Transverse colon (tissue), 4 donors: ENCODE measurements at regions not wholly inside any gene's neighbourhood (a gene's known extent, or its start where the extent isn't known, plus 50 kb on each side); places are given as distances from the start of the nearest gene placed in this dataset.

ENCODE experiments used
- DNase-seq: peaks from one replicate; pipeline ENCODE4 v3.0.0-alpha.2; 2019
- H3K27ac ChIP-seq, 4 donors: fragments of 200-600 bp; sonication (generic); 2 replicates each; pipeline ENCODE4 v1.5.1; 2016 to 2018; ENCODE audit warnings: inconsistent platforms in 4 of 4
- H3K27me3 ChIP-seq: fragments of 200-600 bp; sonication (generic); 2 replicates; pipeline ENCODE4 v1.5.1; 2017; ENCODE audit warnings: inconsistent platforms
- H3K36me3 ChIP-seq, 4 donors: fragments of 200-600 bp; sonication (generic); 2 replicates each; pipeline ENCODE4 v1.5.1; 2017 to 2019; ENCODE audit warnings: inconsistent platforms in 4 of 4
- H3K4me1 ChIP-seq, 4 donors: fragments of 200-600 bp; sonication (generic); 2 replicates each; pipeline ENCODE4 v1.5.1; 2017 to 2020; ENCODE audit warnings: inconsistent platforms in 4 of 4
- H3K4me3 ChIP-seq, 4 donors: fragments of 200-600 bp; sonication (generic); 1 replicate in 1 of 4; 2 replicates in 3 of 4; pipeline versions ENCODE4 v1.5.1 to v1.6.1; 2017 to 2019; ENCODE audit warnings: inconsistent platforms in 4 of 4
- H3K9me3 ChIP-seq, 2 donors: fragments of 200-600 bp; sonication (generic); 2 replicates each; pipeline ENCODE4 v1.5.1; 2017 to 2019; ENCODE audit warnings: inconsistent platforms in 2 of 2
- EP300 ChIP-seq: sonication (generic); formaldehyde crosslinking; IDR thresholded peaks from one replicate; pipeline ENCODE4 v1.6.1; 2017; ENCODE audit warnings: antibody characterized with exemption, low read depth
- POLR2A ChIP-seq: fragments of 450-650 bp; IDR thresholded peaks from one replicate; pipeline ENCODE4 v1.6.1; 2016; ENCODE audit warnings: antibody characterized with exemption, mild to moderate bottlenecking, moderate library complexity
- POLR2AphosphoS5 ChIP-seq, 3 donors: sonication (generic); formaldehyde crosslinking; IDR thresholded peaks; one replicate each; pipeline ENCODE4 v1.6.1; 2016; ENCODE audit warnings: antibody characterized with exemption in 3 of 3
- WGBS, 2 donors: methylation state at CpG; one replicate each; pipeline ENCODE4 v1.1.5; 2018; ENCODE audit warnings: low coverage in 1 of 2; 5-methylcytosine and 5-hydroxymethylcytosine counted together
- in situ Hi-C, 4 donors: fragments of 200-750 bp; cut with MboI; loops; one replicate each; pipeline versions ENCODE4 v1.15.0 to v1.15.1; 2017; ENCODE audit warnings: low sequenced_read_pairs in 3 of 4, low pct_ligation_motif_present in 1 of 4, low pct_unique_long_range_greater_than_20kb in 1 of 4
- intact Hi-C: fragments of 100-400 bp; cut with DNase I; formaldehyde crosslinking; loops from one replicate; pipeline ENCODE4 v1.15.1; 2023; ENCODE audit warnings: low total_unique reads
- TF ChIP-seq, protein P1 (sequence below), 5 experiments: fragments of 200-600 bp in 3 of 5; fragments of 450-650 bp in 2 of 5; sonication (generic) in 3 of 5; IDR thresholded peaks; 1 replicate in 2 of 5; 2 replicates in 3 of 5; pipeline ENCODE4 v1.5.1; 2016 to 2017; ENCODE audit warnings: antibody characterized with exemption in 5 of 5, inconsistent platforms in 3 of 5, mild to moderate bottlenecking in 2 of 5, moderate library complexity in 1 of 5

DNA sequence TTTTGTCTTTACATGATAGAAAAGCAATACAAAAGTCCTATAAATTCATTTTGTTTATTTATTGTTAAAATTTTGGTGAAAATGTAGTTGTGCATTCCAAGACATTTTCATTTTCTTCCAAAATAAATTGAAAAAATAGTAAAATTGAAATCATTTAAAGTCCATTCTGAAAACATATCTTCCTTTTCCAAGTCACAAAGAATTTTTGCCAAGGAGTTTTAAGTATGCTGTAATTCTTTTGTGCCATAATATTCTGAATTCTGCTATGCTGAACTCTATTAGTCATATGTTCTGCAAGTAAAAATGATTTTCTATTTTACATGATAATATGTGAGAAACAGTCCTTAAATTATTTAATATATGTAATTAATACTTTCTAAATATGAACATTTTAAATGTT is 879.6 kb upstream of the SLC10A2 start:
- intact Hi-C loops: no loop called here
- H3K9me3 ChIP-seq: no peaks in the 10 kb centered on the region
- no peaks in the 10 kb centered on the region for H3K27me3 ChIP-seq
- no peak overlapping the region for H3K27ac ChIP-seq
- TF ChIP-seq EP300 (no peak), POLR2A (no peak), POLR2AphosphoS5 (IDR thresholded peaks at IDR 0.05) (no peak)
- TF ChIP-seq, protein P1, sequence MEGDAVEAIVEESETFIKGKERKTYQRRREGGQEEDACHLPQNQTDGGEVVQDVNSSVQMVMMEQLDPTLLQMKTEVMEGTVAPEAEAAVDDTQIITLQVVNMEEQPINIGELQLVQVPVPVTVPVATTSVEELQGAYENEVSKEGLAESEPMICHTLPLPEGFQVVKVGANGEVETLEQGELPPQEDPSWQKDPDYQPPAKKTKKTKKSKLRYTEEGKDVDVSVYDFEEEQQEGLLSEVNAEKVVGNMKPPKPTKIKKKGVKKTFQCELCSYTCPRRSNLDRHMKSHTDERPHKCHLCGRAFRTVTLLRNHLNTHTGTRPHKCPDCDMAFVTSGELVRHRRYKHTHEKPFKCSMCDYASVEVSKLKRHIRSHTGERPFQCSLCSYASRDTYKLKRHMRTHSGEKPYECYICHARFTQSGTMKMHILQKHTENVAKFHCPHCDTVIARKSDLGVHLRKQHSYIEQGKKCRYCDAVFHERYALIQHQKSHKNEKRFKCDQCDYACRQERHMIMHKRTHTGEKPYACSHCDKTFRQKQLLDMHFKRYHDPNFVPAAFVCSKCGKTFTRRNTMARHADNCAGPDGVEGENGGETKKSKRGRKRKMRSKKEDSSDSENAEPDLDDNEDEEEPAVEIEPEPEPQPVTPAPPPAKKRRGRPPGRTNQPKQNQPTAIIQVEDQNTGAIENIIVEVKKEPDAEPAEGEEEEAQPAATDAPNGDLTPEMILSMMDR (IDR thresholded peaks at IDR 0.05): no peak
- in situ Hi-C loops: no loop called here
- DNase-seq: no peak
- no peak overlapping the region for H3K4me3 ChIP-seq
- H3K4me1 ChIP-seq: no peaks in the 10 kb centered on the region
- no peaks in the 10 kb centered on the region for H3K36me3 ChIP-seq

DNA sequence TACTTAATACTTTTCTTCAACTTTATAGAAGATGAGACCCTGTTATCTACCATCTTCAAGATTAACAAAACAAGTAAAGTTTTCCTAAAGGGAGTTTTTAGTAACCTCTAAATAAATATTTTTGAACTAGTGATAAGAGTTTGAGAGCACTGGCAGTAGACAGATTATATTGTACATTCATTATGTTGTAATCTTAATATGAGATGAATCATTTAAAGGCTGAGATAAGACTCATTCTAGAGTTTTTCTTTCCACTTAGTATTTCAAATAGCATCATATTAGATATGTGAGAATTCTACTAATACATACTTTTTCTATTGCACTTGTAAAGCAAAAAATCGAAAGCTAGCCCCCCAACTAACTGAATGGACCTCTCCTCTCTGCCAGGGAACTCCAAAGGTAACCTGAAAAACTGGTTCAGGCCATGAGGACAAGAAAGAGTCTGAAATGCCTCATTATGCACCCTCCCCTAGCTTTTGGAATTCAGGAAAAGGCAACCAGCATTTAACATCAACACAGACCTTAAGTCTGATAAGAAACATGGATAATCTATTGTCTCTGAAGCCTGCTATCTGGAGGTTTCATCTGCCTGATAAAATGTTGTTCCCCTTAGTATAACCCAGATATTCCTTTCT is 875.4 kb upstream of the SLC10A2 start:
- TF ChIP-seq EP300 (no peak), POLR2AphosphoS5 (IDR thresholded peaks at IDR 0.05) (no peak), POLR2A (no peak)
- TF ChIP-seq, protein P1 (IDR thresholded peaks at IDR 0.05): no peak
- Histone ChIP-seq H3K4me1 (no peaks in the 10 kb centered on the region), H3K36me3 (no peaks in the 10 kb centered on the region), H3K27me3 (no peaks in the 10 kb centered on the region), H3K9me3 (no peaks in the 10 kb centered on the region), H3K4me3 (no peak overlapping the region), H3K27ac (no peak overlapping the region)
- 38 to 41% methylated on average over 1 of the region's 1 CpG for whole genome bisulfite sequencing, 2 donors
- no peak for DNase-seq
- in situ Hi-C loops: no loop called here
- intact Hi-C loops: no loop called here

DNA sequence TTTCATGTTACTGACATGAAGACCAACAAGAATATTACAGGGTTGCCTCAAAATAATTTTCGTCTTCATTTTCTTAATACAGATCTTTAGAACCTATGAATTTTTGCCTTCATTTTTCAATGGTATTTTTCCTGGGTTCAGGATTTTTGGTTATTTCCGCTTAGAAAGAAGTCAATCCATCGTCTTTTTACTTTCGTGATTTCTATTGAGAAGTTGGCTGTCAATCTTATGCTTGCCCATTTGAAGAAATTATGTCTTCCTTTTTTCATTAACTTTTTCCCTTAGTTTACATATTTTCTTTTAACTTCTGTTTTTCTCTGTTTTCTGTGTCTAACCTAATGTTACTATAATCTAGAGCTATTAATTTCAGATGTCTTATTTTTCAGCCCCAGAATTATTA is 868.9 kb upstream of the SLC10A2 start:
- no peak overlapping the region for H3K27ac ChIP-seq
- no peaks in the 10 kb centered on the region for H3K36me3 ChIP-seq
- DNase-seq: no peak
- WGBS, 2 donors: 77 to 92% methylated on average over 4 of the region's 4 CpGs
- intact Hi-C loops: no loop called here
- no peaks in the 10 kb centered on the region for H3K4me1 ChIP-seq
- H3K4me3 ChIP-seq: no peak overlapping the region
- in situ Hi-C loops: no loop called here
- TF ChIP-seq POLR2A: no peak
- TF ChIP-seq, protein P1 (IDR thresholded peaks at IDR 0.05): no peak
- no peak for TF ChIP-seq EP300
- TF ChIP-seq POLR2AphosphoS5 (IDR thresholded peaks at IDR 0.05): no peak
- H3K27me3 ChIP-seq: no peaks in the 10 kb centered on the region
- H3K9me3 ChIP-seq: no peaks in the 10 kb centered on the region

DNA sequence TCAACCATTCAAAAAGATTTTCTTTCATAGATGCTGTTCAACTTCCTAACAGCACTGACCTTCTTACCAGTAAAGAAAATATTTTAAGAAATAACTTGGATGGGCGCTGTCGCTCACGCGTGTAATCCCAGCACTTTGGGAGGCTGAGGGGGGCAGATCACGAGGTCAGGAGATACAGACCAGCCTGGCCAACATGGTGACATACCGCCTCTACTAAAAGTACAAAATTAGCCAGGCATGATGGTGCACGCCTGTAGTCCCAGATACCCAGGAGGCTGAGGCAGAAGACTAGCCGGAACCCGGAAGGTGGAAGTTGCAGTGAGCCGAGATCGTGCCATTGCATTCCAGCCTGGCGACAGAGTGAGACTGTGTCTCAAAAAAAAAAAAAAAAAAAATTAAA is 865.7 kb upstream of the SLC10A2 start:
- Histone ChIP-seq H3K36me3 (no peaks in the 10 kb centered on the region), H3K9me3 (no peaks in the 10 kb centered on the region), H3K27ac (no peak overlapping the region), H3K4me3 (no peak overlapping the region), H3K27me3 (no peaks in the 10 kb centered on the region), H3K4me1 (no peaks in the 10 kb centered on the region)
- 92 to 95% methylated on average over 4 to 12 of the region's 12 CpGs for WGBS, 2 donors
- no peak for DNase-seq
- intact Hi-C loops: no loop called here
- in situ Hi-C loops: no loop called here
- TF ChIP-seq, protein P1 (IDR thresholded peaks at IDR 0.05): no peak
- TF ChIP-seq POLR2AphosphoS5 (IDR thresholded peaks at IDR 0.05): no peak
